ENCODE measurements at regions not wholly inside any gene's neighbourhood (a gene's known extent, or its start where the extent isn't known, plus 50 kb on each side); places are given as distances from the start of the nearest gene placed in this dataset.

DNA sequence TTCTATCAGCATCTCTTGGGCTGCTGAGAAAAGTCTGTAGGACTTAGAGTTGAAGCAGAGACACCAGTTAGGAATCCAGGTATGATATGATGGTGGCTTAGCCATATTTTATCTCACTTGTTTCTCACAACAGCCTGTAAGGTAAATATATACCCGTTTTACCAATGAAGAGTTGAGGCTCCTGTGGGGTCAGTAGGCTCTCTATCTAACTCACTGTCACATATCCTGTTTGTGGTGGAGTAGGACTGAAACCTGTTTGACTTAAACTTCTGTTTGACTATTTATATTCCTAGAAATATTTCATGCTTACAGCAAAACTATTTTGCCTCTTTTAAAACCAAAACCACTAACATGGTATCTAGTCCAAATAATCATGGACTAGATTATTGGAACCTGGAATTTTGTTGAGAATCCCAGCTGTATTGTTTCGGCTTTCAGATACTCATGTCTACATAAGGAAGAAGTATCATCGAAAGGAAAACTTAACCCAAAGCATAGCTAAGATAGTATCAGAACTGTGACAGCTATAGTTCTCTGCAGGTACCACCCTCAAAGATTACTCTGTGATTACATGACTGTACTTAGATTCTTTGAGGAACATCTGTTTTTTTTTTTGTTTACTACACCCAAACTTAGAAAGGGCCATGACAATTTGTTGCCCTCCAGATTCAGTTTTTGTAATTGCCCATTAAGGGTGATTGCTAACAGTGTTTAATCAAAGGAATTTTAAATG is 216.1 kb upstream of the THUMPD2 start:
- DNase-seq (ENCODE audit: low spot score in 2 of 2) = no peak
- intact Hi-C loops (cut with DNase I; ENCODE audit: low total_unique reads) = loop anchor here (10.0 kb wide), 1 partner anchor 1420 kb away; no protein-coding TSS in a partner anchor
- 81 to 89% methylated on average over 3 of the region's 3 CpGs for WGBS, 2 donors
- TF ChIP-seq POLR2A (IDR thresholded peaks at IDR 0.05) = no peak
- TF ChIP-seq, protein P1, sequence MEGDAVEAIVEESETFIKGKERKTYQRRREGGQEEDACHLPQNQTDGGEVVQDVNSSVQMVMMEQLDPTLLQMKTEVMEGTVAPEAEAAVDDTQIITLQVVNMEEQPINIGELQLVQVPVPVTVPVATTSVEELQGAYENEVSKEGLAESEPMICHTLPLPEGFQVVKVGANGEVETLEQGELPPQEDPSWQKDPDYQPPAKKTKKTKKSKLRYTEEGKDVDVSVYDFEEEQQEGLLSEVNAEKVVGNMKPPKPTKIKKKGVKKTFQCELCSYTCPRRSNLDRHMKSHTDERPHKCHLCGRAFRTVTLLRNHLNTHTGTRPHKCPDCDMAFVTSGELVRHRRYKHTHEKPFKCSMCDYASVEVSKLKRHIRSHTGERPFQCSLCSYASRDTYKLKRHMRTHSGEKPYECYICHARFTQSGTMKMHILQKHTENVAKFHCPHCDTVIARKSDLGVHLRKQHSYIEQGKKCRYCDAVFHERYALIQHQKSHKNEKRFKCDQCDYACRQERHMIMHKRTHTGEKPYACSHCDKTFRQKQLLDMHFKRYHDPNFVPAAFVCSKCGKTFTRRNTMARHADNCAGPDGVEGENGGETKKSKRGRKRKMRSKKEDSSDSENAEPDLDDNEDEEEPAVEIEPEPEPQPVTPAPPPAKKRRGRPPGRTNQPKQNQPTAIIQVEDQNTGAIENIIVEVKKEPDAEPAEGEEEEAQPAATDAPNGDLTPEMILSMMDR (IDR thresholded peaks at IDR 0.05) = no peak
- H3K4me3 ChIP-seq (ENCODE audit: low read depth, poor library complexity, severe bottlenecking) = no peak overlapping the region

DNA sequence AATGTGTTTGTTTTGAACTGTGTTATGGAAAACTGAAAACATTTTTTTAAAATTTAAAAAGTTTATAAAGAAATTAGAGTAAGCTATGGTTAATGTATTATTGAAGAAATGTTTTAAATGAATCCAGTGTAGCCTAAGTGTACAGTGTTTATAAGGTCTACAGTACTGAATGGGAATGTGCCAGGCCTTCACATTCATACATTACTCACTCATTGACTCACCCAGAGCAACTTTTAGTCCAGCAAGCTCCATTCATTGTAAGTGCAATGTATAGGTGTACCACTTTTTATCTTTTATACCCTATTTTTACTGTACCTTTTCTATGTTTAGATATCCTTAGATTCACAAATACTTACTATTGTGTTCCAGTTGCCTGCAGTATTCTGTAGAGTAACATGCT is 215.1 kb upstream of the THUMPD2 start:
- TF ChIP-seq POLR2A (IDR thresholded peaks at IDR 0.05) = no peak
- H3K4me3 ChIP-seq (ENCODE audit: low read depth, poor library complexity, severe bottlenecking) = no peak overlapping the region
- DNase-seq (ENCODE audit: low spot score in 2 of 2) = no peak
- intact Hi-C loops (cut with DNase I; ENCODE audit: low total_unique reads) = loop anchor here (10.0 kb wide), 1 partner anchor 1419 kb away; no protein-coding TSS in a partner anchor

DNA sequence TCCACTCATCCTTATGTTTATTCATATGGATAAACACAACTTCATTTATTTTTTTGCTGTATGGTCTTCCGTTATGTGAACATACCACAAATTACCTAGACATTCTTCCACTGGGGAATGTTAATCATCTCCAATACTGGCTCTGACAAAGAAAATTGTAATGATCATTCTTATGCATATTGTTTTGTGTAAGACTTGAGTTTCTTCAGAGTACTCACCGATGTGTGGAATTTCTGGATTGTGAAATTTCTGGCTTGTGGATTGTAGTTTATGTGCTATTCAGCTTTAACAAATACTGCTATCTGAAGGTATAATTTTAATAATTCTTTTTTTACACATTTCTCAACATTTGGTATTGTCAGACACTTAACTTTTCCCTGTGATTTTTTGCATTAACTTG is 212.2 kb upstream of the THUMPD2 start:
- no peak overlapping the region for H3K4me3 ChIP-seq (ENCODE audit: low read depth, poor library complexity, severe bottlenecking)
- WGBS, 2 donors = 31 to 43% methylated on average over 2 of the region's 2 CpGs
- intact Hi-C loops (cut with DNase I; ENCODE audit: low total_unique reads) = loop anchor here (10.0 kb wide), 1 partner anchor 1416 kb away; no protein-coding TSS in a partner anchor
- no peak for DNase-seq (ENCODE audit: low spot score in 2 of 2)
- no peak for TF ChIP-seq POLR2A (IDR thresholded peaks at IDR 0.05)
- TF ChIP-seq, protein P1 (IDR thresholded peaks at IDR 0.05) = no peak

DNA sequence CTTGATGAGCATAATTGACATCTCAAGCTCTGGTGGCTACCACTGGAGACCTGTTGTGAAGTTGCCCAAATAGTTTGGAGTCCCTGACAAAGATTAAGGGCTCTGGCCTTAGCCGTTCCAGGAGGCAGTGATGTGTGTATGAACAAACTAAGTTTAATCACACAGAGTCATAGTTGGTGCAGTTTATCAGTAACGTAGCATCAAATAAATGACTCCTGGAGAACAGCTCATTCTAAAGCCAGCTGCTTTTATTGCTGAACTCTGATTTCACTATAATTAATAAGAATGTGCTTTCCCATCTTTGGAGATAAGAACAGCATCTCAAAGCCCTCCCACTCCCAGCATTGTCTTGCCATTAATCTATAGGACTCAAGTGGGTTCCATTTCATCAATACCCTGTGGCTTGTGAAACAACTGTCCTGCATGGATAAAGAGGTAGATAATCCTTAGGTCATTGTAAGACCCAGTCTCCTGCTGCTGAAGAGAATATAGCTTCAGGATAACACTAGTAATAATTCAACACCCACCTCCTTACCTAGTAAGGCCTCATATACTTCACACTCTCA is 211.4 kb upstream of the THUMPD2 start:
- intact Hi-C loops (cut with DNase I; ENCODE audit: low total_unique reads) = loop anchor here (10.0 kb wide), 1 partner anchor 1416 kb away; no protein-coding TSS in a partner anchor
- no peak for TF ChIP-seq POLR2A (IDR thresholded peaks at IDR 0.05)
- TF ChIP-seq, protein P1 (IDR thresholded peaks at IDR 0.05) = no peak
- H3K4me3 ChIP-seq (ENCODE audit: low read depth, poor library complexity, severe bottlenecking) = no peak overlapping the region
- WGBS, 2 donors = 91 to 98% methylated on average over 2 of the region's 2 CpGs
- no peak for DNase-seq (ENCODE audit: low spot score in 2 of 2)

DNA sequence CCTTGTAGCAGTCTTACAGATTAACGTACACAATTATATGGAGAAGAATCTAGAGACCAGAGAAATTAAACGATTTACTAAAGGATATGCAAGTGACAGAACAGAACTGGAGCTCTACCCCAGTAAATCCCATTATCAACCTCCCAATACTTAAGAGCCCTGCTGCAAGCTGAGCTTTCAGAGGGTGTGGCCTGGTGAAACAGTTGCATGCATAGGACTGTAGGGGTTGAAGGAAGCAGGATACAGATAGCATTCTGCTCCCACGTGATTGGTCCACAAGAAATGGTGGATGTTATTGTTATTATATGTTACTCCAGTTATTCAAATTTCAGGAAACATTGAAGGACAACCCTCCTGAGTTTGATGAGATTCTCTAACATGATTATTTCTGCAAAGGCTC is 210.8 kb upstream of the THUMPD2 start:
- no peak for DNase-seq (ENCODE audit: low spot score in 2 of 2)
- H3K4me3 ChIP-seq (ENCODE audit: low read depth, poor library complexity, severe bottlenecking) = no peak overlapping the region
- intact Hi-C loops (cut with DNase I; ENCODE audit: low total_unique reads) = loop anchor here (10.0 kb wide), 1 partner anchor 1415 kb away; no protein-coding TSS in a partner anchor
- WGBS, 2 donors = 51 to 62% methylated on average over 3 of the region's 3 CpGs
- TF ChIP-seq, protein P1 (IDR thresholded peaks at IDR 0.05) = no peak
- no peak for TF ChIP-seq POLR2A (IDR thresholded peaks at IDR 0.05)

DNA sequence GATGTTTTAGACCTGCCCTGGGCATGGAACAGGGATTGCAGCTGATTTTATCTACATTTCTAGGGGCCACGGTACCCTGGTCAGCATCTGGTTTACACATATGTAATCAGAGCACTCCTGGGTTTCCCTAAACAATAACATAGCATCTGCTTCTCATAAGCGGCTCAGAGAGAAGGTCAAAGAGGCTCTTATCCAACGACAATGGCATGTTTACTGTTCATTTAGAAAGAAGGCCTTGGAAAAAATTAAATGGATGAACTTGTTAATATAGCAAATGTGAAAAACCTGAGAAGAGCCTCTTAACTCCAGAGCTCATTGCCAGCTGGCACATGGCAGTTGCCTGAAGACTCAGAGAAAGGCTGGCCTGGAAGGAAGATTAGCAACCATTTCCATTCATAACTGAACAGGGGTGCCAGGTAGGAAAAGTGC is 202.8 kb upstream of the THUMPD2 start:
- H3K4me3 ChIP-seq (ENCODE audit: low read depth, poor library complexity, severe bottlenecking) = no peak overlapping the region
- intact Hi-C loops (cut with DNase I; ENCODE audit: low total_unique reads) = no loop called here
- 46 to 49% methylated on average over 3 of the region's 3 CpGs for WGBS, 2 donors
- DNase-seq (ENCODE audit: low spot score in 2 of 2) = no peak
- TF ChIP-seq POLR2A (IDR thresholded peaks at IDR 0.05) = no peak
- TF ChIP-seq, protein P1 (IDR thresholded peaks at IDR 0.05) = no peak
